ENCODE measurements at regions not wholly inside any gene's neighbourhood (a gene's known extent, or its start where the extent isn't known, plus 50 kb on each side); places are given as distances from the start of the nearest gene placed in this dataset.

GRCh38 chr2:71777946-71778345, 324.6 kb downstream of the DYSF start:
- no peak for TF ChIP-seq CTCF (IDR thresholded peaks at IDR 0.05; ENCODE audit: borderline replicate concordance, control extremely low read depth, extremely low read depth, insufficient read depth, missing control alignments)
- in situ Hi-C loops (cut with MboI; ENCODE audit: low sequenced_read_pairs, unreplicated experiment), result no loop called here
- no peak for DNase-seq (ENCODE audit: low spot score)

- in situ Hi-C loops (cut with MboI; ENCODE audit: low sequenced_read_pairs, unreplicated experiment), result no loop called here
- no peak for DNase-seq (ENCODE audit: low spot score)
- no peak for TF ChIP-seq CTCF (IDR thresholded peaks at IDR 0.05; ENCODE audit: borderline replicate concordance, control extremely low read depth, extremely low read depth, insufficient read depth, missing control alignments)
Observed at GRCh38 chr2:71776227-71776626, 322.9 kb downstream of the DYSF start.

- in situ Hi-C loops (cut with MboI; ENCODE audit: low sequenced_read_pairs, unreplicated experiment), result no loop called here
Observed at GRCh38 chr2:71773218-71773617, 319.9 kb downstream of the DYSF start.

GRCh38 chr2:71772510-71773172, 319.3 kb downstream of the DYSF start:
- in situ Hi-C loops (cut with MboI; ENCODE audit: low sequenced_read_pairs, unreplicated experiment), result no loop called here
- no peak for TF ChIP-seq CTCF (IDR thresholded peaks at IDR 0.05; ENCODE audit: borderline replicate concordance, control extremely low read depth, extremely low read depth, insufficient read depth, missing control alignments)

More at GRCh38 chr2:71773218-71773617, 319.9 kb downstream of the DYSF start:
- DNase-seq (ENCODE audit: low spot score), result no peak
- TF ChIP-seq CTCF (IDR thresholded peaks at IDR 0.05; ENCODE audit: borderline replicate concordance, control extremely low read depth, extremely low read depth, insufficient read depth, missing control alignments), result no peak

GRCh38 chr2:71767663-71768062, 314.3 kb downstream of the DYSF start:
- no peak for DNase-seq (ENCODE audit: low spot score)
- in situ Hi-C loops (cut with MboI; ENCODE audit: low sequenced_read_pairs, unreplicated experiment), result no loop called here
- no peak for TF ChIP-seq CTCF (IDR thresholded peaks at IDR 0.05; ENCODE audit: borderline replicate concordance, control extremely low read depth, extremely low read depth, insufficient read depth, missing control alignments)

More at GRCh38 chr2:71772510-71773172, 319.3 kb downstream of the DYSF start:
- no peak for DNase-seq (ENCODE audit: low spot score)

GRCh38 chr2:71759060-71759459, 305.7 kb downstream of the DYSF start:
- DNase-seq (ENCODE audit: low spot score), result no peak
- in situ Hi-C loops (cut with MboI; ENCODE audit: low sequenced_read_pairs, unreplicated experiment), result no loop called here
- TF ChIP-seq CTCF (IDR thresholded peaks at IDR 0.05; ENCODE audit: borderline replicate concordance, control extremely low read depth, extremely low read depth, insufficient read depth, missing control alignments), result no peak

Measured in GM13976 (cell line).